NT2/D1 (cell line): ENCODE measurements at regions not wholly inside any gene's neighbourhood (a gene's known extent, or its start where the extent isn't known, plus 50 kb on each side); places are given as distances from the start of the nearest gene placed in this dataset.

Experiments
- SUZ12 ChIP-seq: IDR thresholded peaks from 2 replicates; pipeline ENCODE4 v1.6.1; 2011; ENCODE audit not compliant: insufficient read length, insufficient read depth; ENCODE audit errors: extremely low read depth
- YY1 ChIP-seq: IDR thresholded peaks from 2 replicates; pipeline ENCODE4 v1.6.1; 2011; ENCODE audit not compliant: insufficient read length, insufficient read depth
- ZNF274 ChIP-seq: IDR thresholded peaks from 2 replicates; pipeline ENCODE4 v1.6.1; 2011; ENCODE audit warnings: mild to moderate bottlenecking, low read depth, low read length

GRCh38 chr13:111882351-111882750, 184.6 kb upstream of the SOX1 start:
- no peak for TF ChIP-seq ZNF274
- no peak for TF ChIP-seq YY1
- TF ChIP-seq SUZ12, result no peak
